Activated B cell treated with CpG ODN at 0.5 μM for 24 hours (primary cell): ENCODE measurements at regions not wholly inside any gene's neighbourhood (a gene's known extent, or its start where the extent isn't known, plus 50 kb on each side); places are given as distances from the start of the nearest gene placed in this dataset.

ENCODE experiments used
- ATAC-seq: fragments of 200-7000 bp; cut with Tn5 transposase; one replicate; pipeline ENCODE4 v1.10.0; 2021; ENCODE audit warnings: low read depth, mild to moderate bottlenecking, moderate library complexity
- CTCF ChIA-PET: fragments of 350-600 bp; sonication (Branson Sonifier 250); formaldehyde crosslinking; loops from one replicate; lab custom pipeline; 2021; ENCODE audit warnings: antibody characterized with exemption; lab: Charles Lee
- POLR2A ChIA-PET: fragments of 350-600 bp; sonication (Branson Sonifier 250); formaldehyde crosslinking; loops from one replicate; lab custom pipeline; 2021; ENCODE audit warnings: antibody characterized with exemption; lab: Charles Lee
- DNase-seq: peaks from one replicate; pipeline ENCODE4 v3.0.0; 2022
- H3K27ac Mint-ChIP-seq: one replicate; pipeline ENCODE4 v1.8.0; 2020; ENCODE audit warnings: mixed read lengths
- H3K27me3 Mint-ChIP-seq: one replicate; pipeline ENCODE4 v1.8.0; 2021; ENCODE audit warnings: mixed read lengths
- H3K36me3 Mint-ChIP-seq: one replicate; pipeline ENCODE4 v1.8.0; 2021; ENCODE audit warnings: low read depth, mixed read lengths
- H3K4me1 Mint-ChIP-seq: one replicate; pipeline ENCODE4 v1.8.0; 2021; ENCODE audit warnings: mixed read lengths
- H3K4me3 Mint-ChIP-seq: one replicate; pipeline ENCODE4 v1.8.0; 2020; ENCODE audit warnings: mild to moderate bottlenecking, mixed read lengths
- H3K9me3 Mint-ChIP-seq: one replicate; pipeline ENCODE4 v1.8.0; 2020; ENCODE audit warnings: mixed read lengths
- intact Hi-C: fragments of 100-400 bp; cut with micrococcal nuclease; formaldehyde crosslinking; loops from one replicate; pipeline ENCODE4 v1.15.1; 2024
- TF ChIP-seq, protein P1 (sequence below): fragments of 200-600 bp; IDR thresholded peaks from one replicate; pipeline ENCODE4 v1.8.0; 2022; ENCODE audit warnings: antibody characterized with exemption, mild to moderate bottlenecking

- DNase-seq, result no peak
- no peaks in the 10 kb centered on the region for H3K27me3 Mint-ChIP-seq
- intact Hi-C loops, result no loop called here
- H3K4me3 Mint-ChIP-seq, result no peak overlapping the region
- ATAC-seq, result no peak
- TF ChIP-seq, protein P1, sequence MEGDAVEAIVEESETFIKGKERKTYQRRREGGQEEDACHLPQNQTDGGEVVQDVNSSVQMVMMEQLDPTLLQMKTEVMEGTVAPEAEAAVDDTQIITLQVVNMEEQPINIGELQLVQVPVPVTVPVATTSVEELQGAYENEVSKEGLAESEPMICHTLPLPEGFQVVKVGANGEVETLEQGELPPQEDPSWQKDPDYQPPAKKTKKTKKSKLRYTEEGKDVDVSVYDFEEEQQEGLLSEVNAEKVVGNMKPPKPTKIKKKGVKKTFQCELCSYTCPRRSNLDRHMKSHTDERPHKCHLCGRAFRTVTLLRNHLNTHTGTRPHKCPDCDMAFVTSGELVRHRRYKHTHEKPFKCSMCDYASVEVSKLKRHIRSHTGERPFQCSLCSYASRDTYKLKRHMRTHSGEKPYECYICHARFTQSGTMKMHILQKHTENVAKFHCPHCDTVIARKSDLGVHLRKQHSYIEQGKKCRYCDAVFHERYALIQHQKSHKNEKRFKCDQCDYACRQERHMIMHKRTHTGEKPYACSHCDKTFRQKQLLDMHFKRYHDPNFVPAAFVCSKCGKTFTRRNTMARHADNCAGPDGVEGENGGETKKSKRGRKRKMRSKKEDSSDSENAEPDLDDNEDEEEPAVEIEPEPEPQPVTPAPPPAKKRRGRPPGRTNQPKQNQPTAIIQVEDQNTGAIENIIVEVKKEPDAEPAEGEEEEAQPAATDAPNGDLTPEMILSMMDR, result no peak
- no peaks in the 10 kb centered on the region for H3K4me1 Mint-ChIP-seq
- no peak overlapping the region for H3K27ac Mint-ChIP-seq
- H3K36me3 Mint-ChIP-seq, result no peaks in the 10 kb centered on the region
- POLR2A ChIA-PET, result no interaction called here
- CTCF ChIA-PET, result no interaction called here
- peaks cover 2% of the 10 kb centered on the region for H3K9me3 Mint-ChIP-seq
Observed at GRCh38 chr3:79994397-79994796, 226.6 kb upstream of the ROBO1 start.

DNA sequence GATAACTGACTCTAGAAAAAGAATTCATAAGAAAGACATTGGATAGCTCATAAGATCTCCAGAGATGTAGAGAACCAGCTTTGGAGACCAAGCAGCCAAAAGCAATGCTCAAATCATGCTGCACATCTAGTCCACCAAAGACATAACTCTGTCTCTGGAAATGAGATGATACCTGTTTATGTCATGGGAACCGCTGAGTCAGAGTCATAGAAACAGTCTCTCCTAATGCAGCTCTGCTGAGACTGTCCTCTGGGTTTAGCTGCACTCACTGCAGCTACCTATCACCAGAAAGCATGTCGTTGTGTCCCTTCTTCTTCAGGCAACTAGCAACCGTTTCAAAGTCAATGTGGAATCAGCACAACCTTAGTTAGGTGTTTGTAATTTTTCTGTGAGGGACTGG is 218.5 kb upstream of the ROBO1 start:
- Mint-ChIP-seq H3K27me3 (no peaks in the 10 kb centered on the region), H3K4me1 (no peaks in the 10 kb centered on the region), H3K36me3 (no peaks in the 10 kb centered on the region), H3K4me3 (no peak overlapping the region), H3K27ac (no peak overlapping the region), H3K9me3 (no peaks in the 10 kb centered on the region)
- intact Hi-C loops, result no loop called here
- TF ChIP-seq, protein P1, result no peak
- DNase-seq, result no peak
- CTCF ChIA-PET, result no interaction called here
- ATAC-seq, result no peak
- POLR2A ChIA-PET, result no interaction called here

DNA sequence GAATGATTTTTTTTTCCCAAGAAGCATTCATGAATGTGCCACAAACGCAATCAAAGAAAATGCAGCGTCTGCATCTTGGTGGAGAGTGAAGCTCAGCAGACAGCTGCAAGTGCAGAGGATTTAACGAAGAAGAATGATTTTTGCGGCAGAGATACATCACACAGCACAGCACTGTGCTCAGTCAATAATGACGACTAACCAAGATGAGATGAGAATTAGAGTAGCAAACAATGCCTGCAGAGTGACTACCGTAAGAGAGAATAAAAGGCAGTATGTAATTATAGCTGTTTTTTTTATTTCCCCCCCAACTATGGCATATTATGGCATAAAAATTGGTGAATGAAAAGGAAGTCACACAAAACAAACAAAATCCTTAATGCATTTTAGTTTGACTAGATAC is 218.0 kb upstream of the ROBO1 start:
- Mint-ChIP-seq H3K36me3 (no peaks in the 10 kb centered on the region), H3K9me3 (no peaks in the 10 kb centered on the region), H3K27ac (no peak overlapping the region), H3K27me3 (no peaks in the 10 kb centered on the region), H3K4me3 (no peak overlapping the region), H3K4me1 (no peaks in the 10 kb centered on the region)
- CTCF ChIA-PET, result no interaction called here
- TF ChIP-seq, protein P1, result no peak
- ATAC-seq (no peak), DNase-seq (no peak)
- POLR2A ChIA-PET, result no interaction called here
- intact Hi-C loops, result no loop called here

- Mint-ChIP-seq H3K4me1 (no peaks in the 10 kb centered on the region), H3K9me3 (peaks cover 4% of the 10 kb centered on the region)
- POLR2A ChIA-PET, result no interaction called here
Observed at GRCh38 chr3:79983118-79983517, 215.3 kb upstream of the ROBO1 start.

DNA sequence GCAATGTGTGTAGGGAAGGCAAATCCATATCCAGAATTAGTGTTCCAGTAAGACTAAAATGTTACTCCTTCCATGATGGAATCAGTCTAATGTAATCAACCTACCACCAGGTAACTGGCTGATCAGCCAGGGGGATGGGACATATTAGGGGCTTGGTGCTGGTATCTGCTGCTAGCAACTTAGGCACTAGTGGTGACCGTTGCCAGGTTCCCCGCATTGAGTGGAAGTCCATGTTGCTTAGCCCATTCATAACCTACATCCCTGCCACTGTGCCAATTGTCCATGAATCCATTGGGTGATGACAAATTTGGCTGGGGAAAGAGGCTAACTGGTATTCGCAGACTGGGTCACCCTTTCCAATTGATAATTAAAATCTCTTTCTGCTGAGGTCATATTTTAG is 212.2 kb upstream of the ROBO1 start:
- intact Hi-C loops, result no loop called here
- H3K27ac Mint-ChIP-seq, result no peak overlapping the region
- CTCF ChIA-PET, result no interaction called here
- no peak overlapping the region for H3K4me3 Mint-ChIP-seq
- POLR2A ChIA-PET, result no interaction called here
- ATAC-seq, result no peak
- TF ChIP-seq, protein P1, result no peak
- H3K4me1 Mint-ChIP-seq, result no peaks in the 10 kb centered on the region
- H3K27me3 Mint-ChIP-seq, result no peaks in the 10 kb centered on the region
- H3K9me3 Mint-ChIP-seq, result peaks cover 7% of the 10 kb centered on the region
- no peaks in the 10 kb centered on the region for H3K36me3 Mint-ChIP-seq
- no peak for DNase-seq

More at GRCh38 chr3:79983118-79983517, 215.3 kb upstream of the ROBO1 start:
- CTCF ChIA-PET, result no interaction called here
- intact Hi-C loops, result no loop called here
- H3K27me3 Mint-ChIP-seq, result no peaks in the 10 kb centered on the region
- ATAC-seq (no peak), DNase-seq (no peak)
- H3K36me3 Mint-ChIP-seq, result no peaks in the 10 kb centered on the region
- no peak overlapping the region for H3K4me3 Mint-ChIP-seq
- H3K27ac Mint-ChIP-seq, result no peak overlapping the region
- TF ChIP-seq, protein P1, result no peak
